OCI-LY1 (cell line): ENCODE measurements at regions not wholly inside any gene's neighbourhood (a gene's known extent, or its start where the extent isn't known, plus 50 kb on each side); places are given as distances from the start of the nearest gene placed in this dataset.

ENCODE experiments used
- H2AFZ ChIP-seq: fragments of 200-600 bp; sonication (generic), shearing (Covaris generic); 2 replicates; pipeline ENCODE4 v1.6.0; 2014; ENCODE audit warnings: antibody characterized with exemption, mild to moderate bottlenecking, low read length
- H3F3A ChIP-seq: fragments of 200-600 bp; sonication (generic), shearing (Covaris generic); 2 replicates; pipeline ENCODE4 v1.6.0; 2014; ENCODE audit warnings: mild to moderate bottlenecking, antibody characterized with exemption, low read length, moderate library complexity; ENCODE audit not compliant: insufficient read depth
- H3K27ac ChIP-seq: fragments of 200-600 bp; sonication (generic); 2 replicates; pipeline ENCODE4 v1.5.1; 2014; ENCODE audit warnings: low read length, mixed run types, mild to moderate bottlenecking, low read depth; ENCODE audit not compliant: poor library complexity, severe bottlenecking
- H3K27me3 ChIP-seq: fragments of 200-600 bp; sonication (generic); 2 replicates; pipeline ENCODE4 v1.6.0; 2014; ENCODE audit warnings: antibody characterized with exemption, mild to moderate bottlenecking, low read length, moderate library complexity; ENCODE audit not compliant: insufficient read depth
- H3K36me3 ChIP-seq: fragments of 200-600 bp; sonication (generic); 2 replicates; pipeline ENCODE4 v1.6.1; 2014; ENCODE audit warnings: mild to moderate bottlenecking, antibody characterized with exemption, low read length, moderate library complexity, mixed read lengths; ENCODE audit not compliant: insufficient read depth
- H3K4me1 ChIP-seq: fragments of 200-600 bp; sonication (generic); 2 replicates; pipeline ENCODE4 v1.5.1; 2014; ENCODE audit warnings: mild to moderate bottlenecking, low read length, moderate library complexity; ENCODE audit not compliant: insufficient read depth, severe bottlenecking
- H3K4me2 ChIP-seq: fragments of 200-600 bp; sonication (generic), shearing (Covaris generic); 2 replicates; pipeline ENCODE4 v1.6.1; 2014; ENCODE audit warnings: low read length
- H3K4me3 ChIP-seq: fragments of 200-600 bp; sonication (generic); 2 replicates; pipeline ENCODE4 v1.5.1; 2014; ENCODE audit warnings: low read length, low read depth, mild to moderate bottlenecking, mixed read lengths; ENCODE audit not compliant: poor library complexity, severe bottlenecking
- H3K79me2 ChIP-seq: fragments of 200-600 bp; shearing (Covaris generic); 2 replicates; pipeline ENCODE4 v1.6.1; 2016; ENCODE audit warnings: mixed run types, low read length, mixed read lengths; ENCODE audit not compliant: insufficient read depth
- H3K9ac ChIP-seq: fragments of 200-600 bp; sonication (generic), shearing (Covaris generic); 2 replicates; pipeline ENCODE4 v1.6.1; 2014; ENCODE audit warnings: mild to moderate bottlenecking, low read length, mixed read lengths
- H3K9me2 ChIP-seq: fragments of 200-600 bp; sonication (generic), shearing (Covaris generic); 2 replicates; pipeline ENCODE4 v1.6.1; 2014; ENCODE audit warnings: low read depth, mild to moderate bottlenecking, low read length, mixed read lengths
- H3K9me3 ChIP-seq: fragments of 200-600 bp; shearing (Covaris generic); 2 replicates; pipeline ENCODE4 v1.6.1; 2014; ENCODE audit warnings: low read length, mixed read lengths
- H4K20me1 ChIP-seq: fragments of 200-600 bp; sonication (generic), shearing (Covaris generic); 2 replicates; pipeline ENCODE4 v1.6.0; 2016; ENCODE audit warnings: mild to moderate bottlenecking, low read length; ENCODE audit not compliant: insufficient read depth
- EZH2 ChIP-seq: fragments of 200-600 bp; sonication (generic), shearing (Covaris generic); IDR thresholded peaks from 2 replicates; pipeline ENCODE4 v1.8.0; 2017; ENCODE audit warnings: borderline replicate concordance, mixed run types, mild to moderate bottlenecking, antibody characterized with exemption, low read length, moderate library complexity, mixed read lengths
- TF ChIP-seq, protein P1 (sequence below): fragments of 200-600 bp; sonication (generic), shearing (Covaris generic); IDR thresholded peaks from 2 replicates; pipeline ENCODE4 v1.5.1; 2017; ENCODE audit warnings: mild to moderate bottlenecking, antibody characterized with exemption, low read length, moderate library complexity, mixed read lengths

DNA sequence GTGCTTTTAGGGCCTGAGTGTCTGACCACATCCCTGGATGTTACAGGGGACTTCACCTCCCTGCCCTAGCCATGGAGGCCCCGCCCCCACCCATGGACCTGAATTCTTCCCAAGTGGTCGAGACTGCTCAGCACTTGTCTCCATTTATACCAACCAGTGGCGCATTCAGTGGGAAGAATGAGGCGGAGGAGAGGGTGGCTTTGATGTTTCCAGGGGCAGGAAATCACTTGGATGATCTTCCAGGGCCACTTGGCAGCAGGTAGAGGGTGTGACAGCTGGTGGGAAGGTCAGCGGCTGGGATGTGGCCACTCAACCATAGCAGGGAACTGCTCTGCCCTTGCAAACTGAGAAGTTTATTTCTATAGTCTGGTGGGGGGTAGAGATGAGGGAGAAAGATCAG is 155.1 kb upstream of the BLID start:
- Histone ChIP-seq H3K4me1 (no peaks in the 10 kb centered on the region), H3F3A (no peaks in the 10 kb centered on the region), H3K9me2 (no peaks in the 10 kb centered on the region), H3K9ac (no peak overlapping the region), H3K4me3 (no peak overlapping the region), H3K36me3 (no peaks in the 10 kb centered on the region), H4K20me1 (no peaks in the 10 kb centered on the region), H3K4me2 (no peak overlapping the region), H2AFZ (no peak overlapping the region), H3K79me2 (no peaks in the 10 kb centered on the region), H3K27ac (no peak overlapping the region), H3K27me3 (no peaks in the 10 kb centered on the region), H3K9me3 (no peaks in the 10 kb centered on the region)
- no peak for TF ChIP-seq EZH2
- TF ChIP-seq, protein P1, sequence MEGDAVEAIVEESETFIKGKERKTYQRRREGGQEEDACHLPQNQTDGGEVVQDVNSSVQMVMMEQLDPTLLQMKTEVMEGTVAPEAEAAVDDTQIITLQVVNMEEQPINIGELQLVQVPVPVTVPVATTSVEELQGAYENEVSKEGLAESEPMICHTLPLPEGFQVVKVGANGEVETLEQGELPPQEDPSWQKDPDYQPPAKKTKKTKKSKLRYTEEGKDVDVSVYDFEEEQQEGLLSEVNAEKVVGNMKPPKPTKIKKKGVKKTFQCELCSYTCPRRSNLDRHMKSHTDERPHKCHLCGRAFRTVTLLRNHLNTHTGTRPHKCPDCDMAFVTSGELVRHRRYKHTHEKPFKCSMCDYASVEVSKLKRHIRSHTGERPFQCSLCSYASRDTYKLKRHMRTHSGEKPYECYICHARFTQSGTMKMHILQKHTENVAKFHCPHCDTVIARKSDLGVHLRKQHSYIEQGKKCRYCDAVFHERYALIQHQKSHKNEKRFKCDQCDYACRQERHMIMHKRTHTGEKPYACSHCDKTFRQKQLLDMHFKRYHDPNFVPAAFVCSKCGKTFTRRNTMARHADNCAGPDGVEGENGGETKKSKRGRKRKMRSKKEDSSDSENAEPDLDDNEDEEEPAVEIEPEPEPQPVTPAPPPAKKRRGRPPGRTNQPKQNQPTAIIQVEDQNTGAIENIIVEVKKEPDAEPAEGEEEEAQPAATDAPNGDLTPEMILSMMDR: no peak

DNA sequence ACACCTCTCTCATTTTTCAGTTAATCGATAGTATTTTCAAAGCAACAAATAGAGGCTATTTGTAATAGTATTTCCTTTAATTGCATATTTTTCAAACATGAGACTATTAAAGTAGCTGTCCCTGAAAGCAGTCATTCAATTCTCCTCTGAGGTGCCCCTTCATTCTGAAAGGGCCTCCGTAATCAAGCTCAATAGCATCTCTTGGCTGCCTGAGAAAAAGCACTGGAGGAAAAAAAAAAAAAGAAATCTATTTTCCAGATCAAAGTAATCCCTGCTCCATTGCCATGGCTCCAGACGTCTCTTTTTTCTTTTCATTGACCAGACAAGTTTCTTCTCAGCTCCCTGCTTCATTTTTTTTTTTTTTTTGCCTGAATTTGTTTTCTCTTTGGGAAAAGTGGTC is 154.5 kb upstream of the BLID start:
- Histone ChIP-seq H3K4me2 (no peak overlapping the region), H3K4me3 (no peak overlapping the region), H4K20me1 (no peaks in the 10 kb centered on the region), H2AFZ (no peak overlapping the region), H3K27ac (no peak overlapping the region), H3F3A (no peaks in the 10 kb centered on the region), H3K9me3 (no peaks in the 10 kb centered on the region), H3K9ac (no peak overlapping the region), H3K27me3 (no peaks in the 10 kb centered on the region), H3K36me3 (no peaks in the 10 kb centered on the region), H3K9me2 (no peaks in the 10 kb centered on the region), H3K4me1 (no peaks in the 10 kb centered on the region), H3K79me2 (no peaks in the 10 kb centered on the region)
- TF ChIP-seq EZH2: no peak
- TF ChIP-seq, protein P1: no peak

DNA sequence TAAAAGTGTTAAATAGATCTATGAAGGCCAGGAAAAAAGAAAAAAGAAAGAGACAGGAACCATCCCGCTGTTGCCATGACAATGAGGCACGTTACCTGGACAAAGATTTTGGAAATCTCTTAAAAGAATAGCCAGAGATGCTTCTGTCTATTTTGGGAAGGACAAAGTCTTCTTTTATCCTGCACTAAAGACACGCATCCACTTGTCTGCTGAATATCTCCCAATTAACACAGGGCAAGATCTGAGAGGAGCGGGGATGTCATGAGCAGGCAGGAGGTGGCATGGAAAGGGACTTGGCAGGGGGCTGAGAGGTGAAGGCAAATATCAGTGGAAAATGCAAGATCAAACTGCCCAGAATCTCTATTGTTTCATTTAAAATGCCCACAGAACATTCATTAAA is 153.8 kb upstream of the BLID start:
- no peak overlapping the region for H3K4me3 ChIP-seq
- H3K4me2 ChIP-seq: no peak overlapping the region
- H2AFZ ChIP-seq: no peak overlapping the region
- H3K9me3 ChIP-seq: no peaks in the 10 kb centered on the region
- no peaks in the 10 kb centered on the region for H3K36me3 ChIP-seq
- H3K27ac ChIP-seq: no peak overlapping the region
- no peak for TF ChIP-seq EZH2
- TF ChIP-seq, protein P1: no peak
- H3K27me3 ChIP-seq: no peaks in the 10 kb centered on the region
- no peaks in the 10 kb centered on the region for H3K79me2 ChIP-seq
- H3K9me2 ChIP-seq: no peaks in the 10 kb centered on the region
- no peaks in the 10 kb centered on the region for H3F3A ChIP-seq
- H4K20me1 ChIP-seq: no peaks in the 10 kb centered on the region
- no peak overlapping the region for H3K9ac ChIP-seq
- H3K4me1 ChIP-seq: no peaks in the 10 kb centered on the region
